GM18502 (cell line): ENCODE measurements at regions not wholly inside any gene's neighbourhood (a gene's known extent, or its start where the extent isn't known, plus 50 kb on each side); places are given as distances from the start of the nearest gene placed in this dataset.

Source experiments
- ATAC-seq: cut with Tn5 transposase; IDR thresholded peaks from one replicate; pipeline ENCODE4 v1.9.1; 2021; ENCODE audit warnings: mild to moderate bottlenecking; ENCODE audit not compliant: unreplicated experiment, poor library complexity

DNA sequence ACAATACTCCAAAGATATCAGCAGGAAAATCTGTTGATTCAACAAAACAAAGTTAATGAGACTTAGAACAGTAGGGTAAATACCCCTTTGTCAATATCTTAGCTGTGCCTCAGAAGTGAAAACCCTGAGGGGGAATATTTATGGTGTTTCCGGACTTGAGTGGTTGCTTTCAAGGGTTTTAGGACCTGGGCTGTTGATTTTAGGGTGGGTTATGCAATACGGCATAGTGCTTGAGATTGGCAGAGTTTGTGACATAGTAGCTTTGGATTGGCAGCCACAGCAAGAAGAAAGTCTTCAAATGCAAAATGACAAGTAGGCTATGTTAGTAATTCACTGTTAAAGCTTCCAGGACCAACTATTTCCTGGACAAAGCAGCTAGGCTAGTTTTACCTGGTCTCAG lies 826.3 kb upstream of the CDH2 start:
- no peak for ATAC-seq

DNA sequence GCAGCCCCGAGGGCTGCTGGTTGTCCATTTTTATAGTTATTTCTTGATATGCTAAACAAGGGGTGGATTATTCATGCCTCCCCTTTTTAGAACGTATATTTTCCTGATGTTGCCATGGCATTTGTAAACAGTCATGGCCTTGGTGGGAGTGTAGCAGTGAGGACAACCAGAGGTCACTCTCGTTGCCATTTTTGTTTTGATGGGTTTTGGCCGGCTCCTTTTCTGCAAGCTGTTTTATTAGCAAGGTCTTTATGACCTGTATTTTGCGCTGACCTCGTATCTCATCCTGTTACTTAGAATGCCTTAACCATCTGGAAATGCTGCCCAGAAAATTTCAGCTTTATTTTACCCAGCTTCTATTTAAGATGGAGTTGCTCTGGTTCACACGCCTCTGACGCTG lies 825.8 kb upstream of the CDH2 start:
- ATAC-seq: no peak

DNA sequence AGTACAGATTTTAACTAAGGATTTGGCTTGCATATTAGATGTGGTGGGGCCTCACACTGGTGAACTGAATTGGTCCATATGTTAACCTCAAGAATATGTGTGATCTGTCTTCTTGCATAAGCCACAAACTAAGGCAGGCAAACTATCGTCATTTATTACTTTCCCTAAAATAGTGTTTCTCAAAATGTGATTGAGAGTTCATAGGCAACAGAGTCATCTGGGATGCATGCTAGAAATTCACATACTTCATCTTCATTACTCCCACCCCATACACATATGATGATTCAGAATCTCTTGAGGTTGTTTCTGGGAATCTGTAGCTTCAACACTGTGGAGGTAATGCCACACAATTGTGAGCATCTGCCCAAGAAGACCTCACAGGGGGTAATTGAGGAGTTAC lies 822.8 kb upstream of the CDH2 start:
- ATAC-seq: no peak

- ATAC-seq: no peak
Measured at GRCh38 chr18:28995319-28995718, 818.4 kb upstream of the CDH2 start.

- ATAC-seq: no peak
Measured at GRCh38 chr18:28984731-28985130, 807.8 kb upstream of the CDH2 start.

DNA sequence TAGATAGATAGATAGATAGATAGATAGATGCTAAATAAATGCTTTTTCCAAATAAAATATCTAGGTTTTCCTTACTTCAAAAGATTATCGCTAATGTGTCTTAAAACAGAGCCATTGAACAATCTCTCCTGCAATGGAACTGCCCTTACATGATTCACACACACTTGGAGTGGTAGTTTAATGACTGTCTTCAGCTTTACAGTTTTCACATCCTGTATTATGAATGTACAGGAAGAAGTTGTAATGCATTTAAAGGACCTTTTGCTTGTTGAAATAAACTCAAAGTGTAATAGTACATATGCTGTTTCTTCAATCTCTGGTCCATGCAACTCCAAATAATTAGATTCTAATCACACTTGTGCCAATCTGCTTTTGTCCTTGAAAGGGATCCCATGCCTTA lies 797.6 kb upstream of the CDH2 start:
- ATAC-seq: no peak

DNA sequence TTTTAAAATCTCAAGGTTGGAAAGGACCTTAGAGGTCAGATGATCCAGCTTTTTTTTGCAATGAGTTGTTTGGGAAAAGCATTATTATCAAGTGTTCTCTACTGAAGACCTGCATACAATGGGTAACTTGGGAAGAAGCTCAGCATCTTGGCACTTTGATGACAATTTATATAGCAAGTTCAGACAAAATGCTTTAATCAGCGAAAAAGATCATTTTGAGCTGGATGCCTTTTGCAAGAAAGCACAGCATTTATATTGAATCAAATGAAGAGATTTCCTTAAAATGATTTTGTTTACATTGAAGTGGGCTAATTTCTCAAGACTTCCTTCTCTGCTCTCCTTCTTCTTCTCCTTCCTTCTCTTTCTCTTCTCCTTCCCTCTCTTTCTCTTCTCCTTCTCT lies 796.4 kb upstream of the CDH2 start:
- ATAC-seq: no peak

DNA sequence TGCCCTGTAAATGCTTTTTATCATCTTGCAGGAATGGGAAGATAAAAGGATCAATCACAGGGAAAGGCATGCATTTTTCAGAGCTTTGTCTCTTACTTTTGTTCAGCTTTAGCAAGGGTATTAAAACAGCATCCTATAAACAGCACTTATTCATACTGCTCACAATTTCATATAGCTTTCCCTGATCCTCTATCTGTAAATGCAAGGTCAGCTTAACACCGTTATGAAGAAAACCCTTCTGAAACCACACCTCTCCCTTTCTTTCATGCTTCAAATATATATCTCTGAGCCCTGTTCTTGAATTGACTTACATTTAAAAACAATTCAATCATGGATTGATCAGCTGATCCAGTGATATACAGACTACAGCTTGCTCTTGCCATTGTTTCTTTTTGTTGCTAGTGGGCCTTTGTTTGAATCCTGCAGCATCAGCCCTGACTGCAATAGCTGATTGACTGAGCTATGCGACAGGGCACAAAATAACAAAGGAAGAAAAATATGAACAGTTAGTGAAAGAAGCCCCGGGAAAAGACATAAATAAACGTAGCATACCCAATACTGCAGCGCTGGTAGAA lies 795.5 kb upstream of the CDH2 start:
- ATAC-seq: no peak

GRCh38 chr18:28963481-28963880 lies 786.6 kb upstream of the CDH2 start:
- no peak for ATAC-seq

DNA sequence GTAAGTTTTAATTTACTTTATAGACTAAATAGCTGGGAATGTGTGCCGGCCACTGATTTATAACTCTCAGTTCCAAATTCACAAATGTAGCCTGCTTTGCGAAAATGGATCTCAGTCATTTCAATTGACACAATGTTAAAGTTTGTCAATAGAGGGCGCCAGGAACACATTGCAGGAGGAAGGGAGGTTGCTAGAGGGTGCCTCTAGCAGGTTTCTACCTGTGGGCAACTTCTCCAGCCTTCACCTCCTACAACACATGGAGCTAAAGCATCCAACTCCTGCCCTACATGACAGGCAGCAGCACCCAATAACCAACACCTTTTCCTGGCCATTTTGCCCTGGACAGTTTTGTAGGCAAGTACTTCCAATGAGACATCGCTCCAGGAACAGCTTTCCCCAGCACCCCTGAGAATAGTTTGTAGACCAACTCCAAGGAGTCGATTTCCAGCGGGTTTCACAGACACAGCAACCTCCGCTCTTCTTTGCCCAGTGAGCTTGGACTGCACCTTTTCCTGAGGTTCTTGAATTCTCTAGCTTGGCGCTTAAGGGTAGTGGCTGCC lies 784.8 kb upstream of the CDH2 start:
- ATAC-seq: no peak

- no peak for ATAC-seq
Measured at GRCh38 chr18:28960146-28960545, 783.2 kb upstream of the CDH2 start.

DNA sequence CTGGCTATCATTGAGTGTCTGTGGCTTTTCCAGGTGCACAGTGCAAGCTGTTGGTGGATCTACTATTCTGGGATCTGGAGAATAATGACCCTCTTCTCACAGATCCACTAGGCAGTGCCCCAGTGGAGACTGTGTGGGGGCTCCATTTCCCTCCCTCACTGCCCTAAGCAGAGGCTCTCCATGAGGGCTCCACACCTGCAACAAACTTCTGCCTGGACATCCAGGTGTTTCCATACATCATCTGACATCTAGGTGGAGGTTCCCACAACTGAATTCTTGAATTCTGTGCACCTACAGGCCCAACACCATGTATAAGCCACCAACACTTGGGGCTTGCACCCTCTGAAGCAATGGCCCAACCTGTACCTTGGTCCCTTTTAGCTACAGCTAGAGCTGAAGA lies 775.4 kb upstream of the CDH2 start:
- no peak for ATAC-seq

- ATAC-seq: no peak
Measured at GRCh38 chr18:28947900-28948299, 771.0 kb upstream of the CDH2 start.

DNA sequence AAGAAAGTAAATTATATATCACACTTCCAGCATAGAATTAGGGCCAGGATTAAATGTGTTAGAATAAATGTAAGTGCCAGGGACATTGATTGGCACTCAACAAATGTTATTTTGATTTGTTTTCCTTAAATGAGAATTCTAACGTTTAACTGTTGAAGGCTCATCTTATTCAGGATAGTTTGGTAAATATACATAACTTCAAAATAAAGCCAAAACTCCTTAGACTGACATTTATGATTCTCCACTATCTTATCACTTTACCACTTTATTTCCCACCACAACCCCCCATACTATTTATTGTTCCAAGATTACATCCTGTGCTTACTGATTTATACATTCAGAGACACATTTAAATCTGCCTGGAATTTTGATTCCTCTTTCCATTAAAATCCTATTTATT lies 769.5 kb upstream of the CDH2 start:
- no peak for ATAC-seq

DNA sequence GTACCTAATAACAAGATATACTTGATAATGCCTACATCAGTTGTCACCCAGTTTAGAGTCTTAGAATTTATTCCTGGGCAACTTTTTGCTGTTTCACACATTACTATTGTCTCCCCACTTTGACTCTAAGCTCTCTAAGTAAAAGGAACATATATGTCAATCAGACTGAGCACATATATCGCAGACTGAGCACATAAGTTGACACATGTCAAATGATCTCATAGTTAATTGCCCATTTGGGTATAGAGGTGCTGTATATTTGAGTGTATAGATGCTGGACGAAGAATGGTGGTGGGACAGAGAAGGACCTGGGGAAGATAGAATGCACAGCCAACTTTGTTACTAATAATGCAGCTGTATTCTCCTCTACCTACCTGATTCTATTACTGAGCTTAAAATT lies 746.0 kb upstream of the CDH2 start:
- no peak for ATAC-seq

- no peak for ATAC-seq
Measured at GRCh38 chr18:28916456-28916855, 739.5 kb upstream of the CDH2 start.

DNA sequence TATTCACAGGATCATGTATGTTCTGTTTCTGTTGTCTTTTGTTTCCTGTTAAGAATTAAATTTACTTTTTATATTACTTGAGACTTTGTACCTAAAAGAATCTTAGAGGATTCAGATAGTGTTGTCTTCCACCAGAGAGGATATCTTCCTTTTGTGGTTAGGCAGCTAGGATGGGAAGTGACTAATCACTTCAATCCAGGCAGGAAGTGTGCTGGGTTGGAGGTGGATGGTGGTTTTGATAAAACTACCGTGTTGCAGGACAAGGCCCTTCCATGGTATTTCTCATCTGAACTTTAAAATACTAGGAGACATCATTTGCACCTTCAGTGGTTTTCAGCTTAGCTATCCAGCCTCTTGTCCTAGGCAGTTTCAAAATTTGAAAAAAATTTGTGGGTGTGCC lies 728.6 kb upstream of the CDH2 start:
- no peak for ATAC-seq

DNA sequence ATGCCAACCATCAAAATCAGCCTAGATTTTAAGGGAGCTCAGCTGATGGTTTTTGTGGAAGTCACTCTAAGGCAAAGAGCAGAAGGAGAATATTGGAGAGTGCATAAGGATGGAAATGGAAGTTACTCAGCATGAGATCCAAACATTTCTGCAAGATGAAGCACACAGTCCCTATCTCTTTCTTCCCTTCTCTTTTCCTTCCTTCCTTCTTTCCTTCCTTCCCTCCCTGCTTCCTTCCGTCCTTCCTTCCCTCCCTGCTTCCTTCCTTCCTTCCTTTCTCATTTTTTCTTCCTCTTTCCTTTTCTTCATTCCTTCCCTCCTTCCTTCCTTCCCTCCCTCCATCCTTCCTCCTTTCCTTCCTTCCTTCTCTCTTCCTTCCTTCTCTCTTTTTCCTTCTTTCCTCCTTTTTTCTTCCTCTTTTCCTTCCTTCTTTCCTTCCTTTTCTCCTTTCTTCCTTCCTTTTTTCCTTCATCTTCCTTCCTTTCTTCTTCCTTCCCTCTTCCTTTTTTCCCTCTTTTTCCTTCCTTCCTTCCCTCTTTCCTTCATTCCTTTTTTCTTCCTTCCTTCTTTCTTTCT lies 727.9 kb upstream of the CDH2 start:
- ATAC-seq: no peak

- no peak for ATAC-seq
Measured at GRCh38 chr18:28903306-28903705, 726.4 kb upstream of the CDH2 start.

- no peak for ATAC-seq
Measured at GRCh38 chr18:28890791-28891190, 713.9 kb upstream of the CDH2 start.

DNA sequence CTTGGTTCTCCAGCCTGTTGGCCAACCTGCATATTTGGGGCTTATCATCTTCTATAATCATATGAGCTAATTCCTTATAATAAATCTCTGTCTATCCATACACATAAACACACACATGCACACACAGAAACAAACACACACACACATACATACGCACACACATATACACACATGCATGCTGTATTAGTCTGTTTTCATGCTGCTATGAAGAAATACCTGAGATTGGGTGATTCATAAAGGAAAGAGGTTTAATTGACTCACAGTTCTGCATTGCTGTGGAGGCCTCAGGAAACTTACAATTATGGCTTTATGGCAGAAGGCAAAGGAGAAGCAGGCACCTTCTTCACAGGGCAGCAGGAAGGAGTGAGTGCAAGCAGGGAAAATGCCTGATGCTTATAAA lies 707.4 kb upstream of the CDH2 start:
- ATAC-seq: no peak

GRCh38 chr18:28880856-28881255 lies 703.9 kb upstream of the CDH2 start:
- ATAC-seq: no peak
